Right cardiac atrium (tissue), 5 donors: ENCODE measurements at regions not wholly inside any gene's neighbourhood (a gene's known extent, or its start where the extent isn't known, plus 50 kb on each side); places are given as distances from the start of the nearest gene placed in this dataset.

Source experiments
- ATAC-seq, 2 donors: fragments of 200-7000 bp; cut with Tn5 transposase; one replicate each; pipeline versions ENCODE4 v1.8.0 to v1.9.1; 2020; ENCODE audit warnings: moderate library complexity in 2 of 2, mild to moderate bottlenecking in 1 of 2
- DNase-seq, 3 donors: peaks; one replicate each; pipeline ENCODE4 v3.0.0-alpha.2; 2020
- H3K27ac ChIP-seq: one replicate; pipeline ENCODE4 v1.5.1; 2013; ENCODE audit warnings: mild to moderate bottlenecking, low read length, control low read depth, moderate library complexity
- H3K27me3 ChIP-seq: one replicate; pipeline ENCODE4 v1.6.1; 2013; ENCODE audit not compliant: control insufficient read depth, insufficient read depth
- H3K4me1 ChIP-seq: one replicate; pipeline ENCODE4 v1.6.1; 2013; ENCODE audit warnings: low read length; ENCODE audit not compliant: control insufficient read depth, insufficient read depth
- H3K4me3 ChIP-seq: one replicate; pipeline ENCODE4 v1.5.1; 2013; ENCODE audit warnings: low read length, control low read depth
- H3K9me3 ChIP-seq: one replicate; pipeline ENCODE4 v1.6.1; 2013; ENCODE audit warnings: low read length; ENCODE audit not compliant: control insufficient read depth
- WGBS: extraction: QIAGEN DNeasy Blood & Tissue Kit; methylation state at CpG from one replicate; pipeline ENCODE4 v1.1.7; 2013; 5-methylcytosine and 5-hydroxymethylcytosine counted together
- intact Hi-C, 4 donors: fragments of 100-400 bp; cut with DNase I; formaldehyde crosslinking; loops; one replicate each; pipeline versions ENCODE4 v1.11.0 to v1.14.0; 2022 to 2023
- donor health status: healthy with polysubstance abuse.
- donor health status: DM: no; HTN: yes; CAD: no.
- donor health status: DM: no; HTN: no; CAD: no.
- donor health status: DM: no; HTN: yes; CAD: no; lungs with severe emphysema.
- donor health status: DM: yes; HTN: yes; CAD: no.

GRCh38 chr2:217162533-217162932 is 302.7 kb upstream of the TNP1 start:
- no peaks in the 10 kb centered on the region for H3K9me3 ChIP-seq
- H3K4me3 ChIP-seq: no peak overlapping the region
- H3K4me1 ChIP-seq: peaks cover 2% of the 10 kb centered on the region
- ATAC-seq: peak in 1 of 2 donors; percentile 31
- H3K27ac ChIP-seq: no peak overlapping the region
- no peak for DNase-seq
- intact Hi-C loops: loop anchor here in 3 of 4 donors (5.0 to 10.0 kb wide), 3 partner anchors 352 to 468 kb away; partner anchors contain the start of gene IGFBP5 (in 2 of the 3)
- 74% methylated on average over 9 of the region's 9 CpGs for WGBS
- H3K27me3 ChIP-seq: no peaks in the 10 kb centered on the region

- no peak for DNase-seq
- H3K9me3 ChIP-seq: no peaks in the 10 kb centered on the region
- no peak overlapping the region for H3K4me3 ChIP-seq
- no peaks in the 10 kb centered on the region for H3K27me3 ChIP-seq
- intact Hi-C loops: loop anchor here in 3 of 4 donors (5.0 to 10.0 kb wide), 3 partner anchors 354 to 466 kb away; partner anchors contain the start of gene IGFBP5 (in 2 of the 3)
- H3K4me1 ChIP-seq: peaks cover 2% of the 10 kb centered on the region
- H3K27ac ChIP-seq: no peak overlapping the region
- ATAC-seq: peak in 1 of 2 donors; percentile 21
- WGBS: 57% methylated on average over 9 of the region's 9 CpGs
These were observed 301.4 kb upstream of the TNP1 start for GRCh38 chr2:217160978-217161973.

GRCh38 chr2:217160103-217160743 is 300.4 kb upstream of the TNP1 start:
- DNase-seq (no peak), ATAC-seq (no peak)
- Histone ChIP-seq H3K27ac (no peak overlapping the region), H3K4me3 (no peak overlapping the region), H3K4me1 (peaks cover 2% of the 10 kb centered on the region), H3K27me3 (no peaks in the 10 kb centered on the region), H3K9me3 (no peaks in the 10 kb centered on the region)
- 79% methylated on average over 4 of the region's 4 CpGs for WGBS
- intact Hi-C loops: loop anchor here in 3 of 4 donors (5.0 to 10.0 kb wide), 3 partner anchors 355 to 465 kb away; partner anchors contain the start of gene IGFBP5 (in 2 of the 3)

- DNase-seq (no peak), ATAC-seq (no peak)
- H3K4me3 ChIP-seq: no peak overlapping the region
- no peaks in the 10 kb centered on the region for H3K27me3 ChIP-seq
- intact Hi-C loops: loop anchor here in 1 of 4 donors (10.0 kb wide), 1 partner anchor 144 kb away; no protein-coding TSS in a partner anchor
- no peak overlapping the region for H3K27ac ChIP-seq
- peaks cover 2% of the 10 kb centered on the region for H3K4me1 ChIP-seq
- 92% methylated on average over 2 of the region's 2 CpGs for WGBS
- no peaks in the 10 kb centered on the region for H3K9me3 ChIP-seq
These were observed 299.1 kb upstream of the TNP1 start for GRCh38 chr2:217158928-217159327.

- Histone ChIP-seq H3K27me3 (no peaks in the 10 kb centered on the region), H3K4me3 (no peak overlapping the region), H3K4me1 (peaks cover 2% of the 10 kb centered on the region), H3K27ac (no peak overlapping the region), H3K9me3 (no peaks in the 10 kb centered on the region)
- intact Hi-C loops: loop anchor here in 1 of 4 donors (10.0 kb wide), 1 partner anchor 143 kb away; no protein-coding TSS in a partner anchor
- ATAC-seq (no peak), DNase-seq (no peak)
- WGBS: 94% methylated on average over 6 of the region's 6 CpGs
These were observed 297.7 kb upstream of the TNP1 start for GRCh38 chr2:217157581-217157980.

GRCh38 chr2:217156801-217157200 is 296.9 kb upstream of the TNP1 start:
- ATAC-seq (no peak), DNase-seq (no peak)
- Histone ChIP-seq H3K4me3 (no peak overlapping the region), H3K27ac (no peak overlapping the region), H3K9me3 (no peaks in the 10 kb centered on the region), H3K27me3 (no peaks in the 10 kb centered on the region), H3K4me1 (peaks cover 2% of the 10 kb centered on the region)
- WGBS: 95% methylated on average over 2 of the region's 2 CpGs
- intact Hi-C loops: loop anchor here in 1 of 4 donors (10.0 kb wide), 1 partner anchor 142 kb away; no protein-coding TSS in a partner anchor

- ATAC-seq (no peak), DNase-seq (no peak)
- Histone ChIP-seq H3K27me3 (no peaks in the 10 kb centered on the region), H3K4me3 (no peak overlapping the region), H3K27ac (no peak overlapping the region), H3K4me1 (no peaks in the 10 kb centered on the region), H3K9me3 (no peaks in the 10 kb centered on the region)
- WGBS: 70% methylated on average over 9 of the region's 9 CpGs
- intact Hi-C loops: loop anchor here in 1 of 4 donors (10.0 kb wide), 1 partner anchor 140 kb away; no protein-coding TSS in a partner anchor
These were observed 295.1 kb upstream of the TNP1 start for GRCh38 chr2:217154923-217155322.

GRCh38 chr2:217153510-217153909 is 293.6 kb upstream of the TNP1 start:
- no peaks in the 10 kb centered on the region for H3K9me3 ChIP-seq
- H3K4me1 ChIP-seq: no peaks in the 10 kb centered on the region
- ATAC-seq (peak in 1 of 2 donors; percentile 28), DNase-seq (no peak)
- no peaks in the 10 kb centered on the region for H3K27me3 ChIP-seq
- H3K4me3 ChIP-seq: no peak overlapping the region
- intact Hi-C loops: loop anchor here in 1 of 4 donors (10.0 kb wide), 1 partner anchor 139 kb away; no protein-coding TSS in a partner anchor
- 75% methylated on average over 5 of the region's 5 CpGs for WGBS
- H3K27ac ChIP-seq: no peak overlapping the region

GRCh38 chr2:217152831-217153230 is 293.0 kb upstream of the TNP1 start:
- intact Hi-C loops: loop anchor here in 1 of 4 donors (10.0 kb wide), 1 partner anchor 138 kb away; no protein-coding TSS in a partner anchor
- no peaks in the 10 kb centered on the region for H3K9me3 ChIP-seq
- H3K27me3 ChIP-seq: no peaks in the 10 kb centered on the region
- H3K27ac ChIP-seq: no peak overlapping the region
- H3K4me3 ChIP-seq: no peak overlapping the region
- DNase-seq (no peak), ATAC-seq (no peak)
- 82% methylated on average over 3 of the region's 3 CpGs for WGBS
- no peaks in the 10 kb centered on the region for H3K4me1 ChIP-seq

GRCh38 chr2:217151509-217152206 is 291.8 kb upstream of the TNP1 start:
- ATAC-seq (peak in 1 of 2 donors; percentile 64), DNase-seq (no peak)
- 69% methylated on average over 10 of the region's 10 CpGs for WGBS
- Histone ChIP-seq H3K4me1 (no peaks in the 10 kb centered on the region), H3K27ac (no peak overlapping the region), H3K27me3 (no peaks in the 10 kb centered on the region), H3K4me3 (no peak overlapping the region), H3K9me3 (no peaks in the 10 kb centered on the region)
- intact Hi-C loops: loop anchor here in 1 of 4 donors (10.0 kb wide), 1 partner anchor 137 kb away; no protein-coding TSS in a partner anchor
